Chondrocyte (in vitro differentiated cells): ENCODE measurements at regions not wholly inside any gene's neighbourhood (a gene's known extent, or its start where the extent isn't known, plus 50 kb on each side); places are given as distances from the start of the nearest gene placed in this dataset.

Source experiments
- DNase-seq: peaks from one replicate; pipeline ENCODE4 v3.0.0; 2021; ENCODE audit warnings: mixed read lengths, low spot score
- H3K27ac Mint-ChIP-seq: one replicate; pipeline ENCODE4 v1.8.0; 2021; ENCODE audit warnings: mild to moderate bottlenecking, moderate library complexity, mixed read lengths; ENCODE audit not compliant: unreplicated experiment
- H3K27me3 Mint-ChIP-seq: 2 replicates; pipeline ENCODE4 v1.8.0; 2021; ENCODE audit warnings: low read depth, mixed read lengths
- H3K36me3 Mint-ChIP-seq: 2 replicates; pipeline ENCODE4 v1.8.0; 2021; ENCODE audit warnings: low read depth, mixed read lengths
- H3K4me1 Mint-ChIP-seq: 2 replicates; pipeline ENCODE4 v1.8.0; 2021; ENCODE audit warnings: low read depth, mild to moderate bottlenecking, mixed read lengths
- H3K4me3 Mint-ChIP-seq: one replicate; pipeline ENCODE4 v1.8.0; 2021; ENCODE audit warnings: mild to moderate bottlenecking, moderate library complexity, mixed read lengths; ENCODE audit not compliant: unreplicated experiment
- H3K9me3 Mint-ChIP-seq: 2 replicates; pipeline ENCODE4 v1.8.0; 2021; ENCODE audit warnings: low read depth, mixed read lengths
- TF ChIP-seq, protein P1 (sequence below): fragments of 200-600 bp; sonication (generic); IDR thresholded peaks from 2 replicates; pipeline ENCODE4 v1.5.0; 2021; ENCODE audit warnings: antibody characterized with exemption, mild to moderate bottlenecking, moderate library complexity

DNA sequence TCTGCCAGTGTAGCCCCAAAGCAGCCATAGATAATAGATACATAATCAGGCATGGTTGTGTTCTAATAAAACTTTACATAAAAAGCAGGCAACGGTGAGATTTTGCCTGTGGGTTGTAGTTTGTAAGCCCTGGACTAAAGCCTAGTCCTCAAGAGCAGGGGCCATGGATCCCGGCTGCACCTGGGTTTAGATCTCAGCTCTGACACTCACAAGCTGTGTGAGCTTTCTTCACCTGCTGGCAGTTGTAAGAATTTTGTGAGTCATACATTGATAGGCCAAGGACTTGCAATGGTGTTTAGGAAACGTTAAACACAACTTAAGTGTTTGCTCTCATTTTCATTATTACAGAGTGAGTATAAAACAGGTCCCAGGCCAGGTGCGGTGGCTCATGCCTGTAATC lies 395.8 kb upstream of the TBX3 start:
- H3K27ac Mint-ChIP-seq, result no peak overlapping the region
- TF ChIP-seq, protein P1, sequence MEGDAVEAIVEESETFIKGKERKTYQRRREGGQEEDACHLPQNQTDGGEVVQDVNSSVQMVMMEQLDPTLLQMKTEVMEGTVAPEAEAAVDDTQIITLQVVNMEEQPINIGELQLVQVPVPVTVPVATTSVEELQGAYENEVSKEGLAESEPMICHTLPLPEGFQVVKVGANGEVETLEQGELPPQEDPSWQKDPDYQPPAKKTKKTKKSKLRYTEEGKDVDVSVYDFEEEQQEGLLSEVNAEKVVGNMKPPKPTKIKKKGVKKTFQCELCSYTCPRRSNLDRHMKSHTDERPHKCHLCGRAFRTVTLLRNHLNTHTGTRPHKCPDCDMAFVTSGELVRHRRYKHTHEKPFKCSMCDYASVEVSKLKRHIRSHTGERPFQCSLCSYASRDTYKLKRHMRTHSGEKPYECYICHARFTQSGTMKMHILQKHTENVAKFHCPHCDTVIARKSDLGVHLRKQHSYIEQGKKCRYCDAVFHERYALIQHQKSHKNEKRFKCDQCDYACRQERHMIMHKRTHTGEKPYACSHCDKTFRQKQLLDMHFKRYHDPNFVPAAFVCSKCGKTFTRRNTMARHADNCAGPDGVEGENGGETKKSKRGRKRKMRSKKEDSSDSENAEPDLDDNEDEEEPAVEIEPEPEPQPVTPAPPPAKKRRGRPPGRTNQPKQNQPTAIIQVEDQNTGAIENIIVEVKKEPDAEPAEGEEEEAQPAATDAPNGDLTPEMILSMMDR, result no peak
- no peak overlapping the region for H3K4me3 Mint-ChIP-seq
- H3K36me3 Mint-ChIP-seq, result no peaks in the 10 kb centered on the region
- DNase-seq, result no peak
- peaks cover 12% of the 10 kb centered on the region for H3K9me3 Mint-ChIP-seq
- no peaks in the 10 kb centered on the region for H3K4me1 Mint-ChIP-seq
- H3K27me3 Mint-ChIP-seq, result peaks cover 3% of the 10 kb centered on the region

DNA sequence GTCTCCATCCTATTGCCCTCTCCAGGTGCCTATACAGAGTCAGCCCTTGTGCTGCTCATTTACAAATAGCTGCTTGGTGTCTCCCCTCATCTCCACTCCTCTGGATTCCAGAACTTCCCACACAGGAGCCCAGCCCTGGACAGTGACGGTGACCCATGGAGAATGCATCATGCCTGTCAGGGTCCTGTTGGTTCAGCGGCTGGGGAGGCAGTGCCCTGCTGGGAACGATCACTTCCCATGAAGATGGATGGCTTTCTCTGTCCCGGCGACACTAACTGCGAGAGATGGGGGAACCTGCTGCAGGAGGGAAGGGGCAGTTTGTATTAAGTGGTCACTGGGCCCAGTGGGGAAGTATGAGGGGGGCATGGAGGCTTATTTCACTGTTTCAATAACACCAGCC lies 395.0 kb upstream of the TBX3 start:
- no peaks in the 10 kb centered on the region for H3K36me3 Mint-ChIP-seq
- H3K27me3 Mint-ChIP-seq, result peaks cover 3% of the 10 kb centered on the region
- no peak for DNase-seq
- H3K4me3 Mint-ChIP-seq, result no peak overlapping the region
- no peaks in the 10 kb centered on the region for H3K4me1 Mint-ChIP-seq
- H3K27ac Mint-ChIP-seq, result no peak overlapping the region
- TF ChIP-seq, protein P1, result no peak
- peaks cover 12% of the 10 kb centered on the region for H3K9me3 Mint-ChIP-seq

DNA sequence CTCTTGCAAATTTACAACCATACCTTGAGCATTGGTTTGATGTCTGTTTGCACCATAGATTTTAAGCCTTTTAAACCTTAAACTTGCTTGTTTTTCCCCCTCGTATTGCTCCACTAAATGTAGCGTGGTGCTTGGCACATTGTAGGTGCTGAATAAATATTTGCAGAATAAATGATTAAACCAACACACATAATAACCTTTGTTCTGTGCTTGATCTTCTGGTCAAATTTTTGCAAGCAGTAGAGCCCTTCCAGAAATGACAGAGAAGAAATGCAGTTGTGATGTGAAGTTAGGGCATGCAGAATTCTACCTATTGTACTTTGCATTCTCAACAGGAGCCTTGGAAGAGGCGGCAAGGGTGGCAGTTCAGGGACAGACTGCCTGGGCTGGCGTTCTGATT lies 394.4 kb upstream of the TBX3 start:
- Mint-ChIP-seq H3K27me3 (peaks cover 3% of the 10 kb centered on the region), H3K4me1 (no peaks in the 10 kb centered on the region), H3K36me3 (no peaks in the 10 kb centered on the region), H3K27ac (no peak overlapping the region), H3K4me3 (no peak overlapping the region), H3K9me3 (peaks cover 12% of the 10 kb centered on the region)
- TF ChIP-seq, protein P1, result no peak
- DNase-seq, result no peak

DNA sequence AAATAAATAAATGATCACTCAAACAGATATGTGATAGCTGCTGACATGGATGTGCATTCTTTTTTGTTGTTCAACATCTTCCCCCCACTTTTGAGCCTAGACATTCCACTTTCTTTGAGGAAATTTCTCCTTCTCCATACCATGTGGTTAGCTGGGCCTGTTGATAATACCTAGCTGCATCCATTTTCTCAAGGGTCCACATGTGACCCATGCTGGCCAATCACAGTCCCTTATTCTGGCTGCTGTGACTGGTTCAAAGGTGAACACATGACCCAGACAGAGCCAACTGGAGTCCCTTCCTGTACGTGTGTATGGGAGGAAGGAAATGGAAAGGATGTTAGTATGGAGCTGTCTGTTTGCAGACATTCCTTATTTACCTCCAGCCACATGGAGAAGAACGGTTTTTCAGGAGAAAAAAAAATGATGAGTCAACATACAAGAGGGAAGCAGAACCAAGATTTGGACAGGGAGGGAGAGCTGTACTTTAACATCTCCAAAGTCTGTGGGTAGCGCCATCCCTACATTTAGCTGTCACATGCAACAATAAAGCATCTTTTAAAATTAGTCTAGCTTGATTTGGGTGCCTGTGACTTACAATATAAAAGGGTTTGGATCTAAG lies 391.7 kb upstream of the TBX3 start:
- TF ChIP-seq, protein P1, result no peak
- DNase-seq, result no peak
- H3K36me3 Mint-ChIP-seq, result no peaks in the 10 kb centered on the region
- peaks cover 5% of the 10 kb centered on the region for H3K9me3 Mint-ChIP-seq
- no peak overlapping the region for H3K4me3 Mint-ChIP-seq
- peaks cover 8% of the 10 kb centered on the region for H3K27me3 Mint-ChIP-seq
- H3K27ac Mint-ChIP-seq, result no peak overlapping the region
- no peaks in the 10 kb centered on the region for H3K4me1 Mint-ChIP-seq

DNA sequence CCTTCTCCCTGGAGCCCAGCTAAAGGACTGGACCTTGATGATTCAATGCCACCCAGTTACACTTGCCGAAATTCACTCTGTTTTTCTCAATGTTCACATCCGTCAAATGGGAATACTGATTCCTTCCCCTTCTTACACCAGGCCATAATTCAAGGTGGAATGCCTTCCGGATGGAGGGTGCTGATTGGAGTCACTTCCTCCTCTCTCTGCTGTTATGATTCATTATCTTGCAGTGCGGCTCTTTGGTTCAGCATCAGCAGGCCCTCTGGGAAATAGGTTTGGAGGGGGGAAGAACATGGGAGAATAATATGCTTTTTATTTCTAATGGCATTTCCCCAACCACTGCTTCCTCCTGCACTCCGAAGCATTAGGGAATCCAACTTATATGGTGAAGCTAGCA lies 390.6 kb upstream of the TBX3 start:
- Mint-ChIP-seq H3K4me3 (no peak overlapping the region), H3K36me3 (peaks cover 2% of the 10 kb centered on the region), H3K27ac (no peak overlapping the region), H3K9me3 (peaks cover 8% of the 10 kb centered on the region), H3K4me1 (no peaks in the 10 kb centered on the region), H3K27me3 (peaks cover 8% of the 10 kb centered on the region)
- TF ChIP-seq, protein P1, result no peak
- DNase-seq, result no peak
